BLaER1 treated with 17β-estradiol and CSF1 and Interleukin-3, amounts not matched to agents 10 nM and 100 nM (cell line): ENCODE measurements at regions not wholly inside any gene's neighbourhood (a gene's known extent, or its start where the extent isn't known, plus 50 kb on each side); places are given as distances from the start of the nearest gene placed in this dataset.

Source experiments
- H3K27ac ChIP-seq, 11 experiments: shearing (Covaris generic); formaldehyde crosslinking; 2 replicates each; pipeline ENCODE4 v1.8.1; 2022
- H3K27me3 ChIP-seq, 11 experiments: shearing (Covaris generic); formaldehyde crosslinking; 2 replicates each; pipeline ENCODE4 v1.8.1; 2022
- H3K36me3 ChIP-seq, 11 experiments: shearing (Covaris generic); formaldehyde crosslinking; 2 replicates each; pipeline ENCODE4 v1.8.1; 2022
- H3K4me1 ChIP-seq, 10 experiments: shearing (Covaris generic); formaldehyde crosslinking; 2 replicates each; pipeline ENCODE4 v1.8.1; 2022
- H3K4me2 ChIP-seq, 11 experiments: shearing (Covaris generic); formaldehyde crosslinking; 2 replicates each; pipeline ENCODE4 v1.8.1; 2022
- H3K4me3 ChIP-seq, 10 experiments: shearing (Covaris generic); formaldehyde crosslinking; 2 replicates each; pipeline ENCODE4 v1.8.1; 2022
- H3K9ac ChIP-seq, 11 experiments: shearing (Covaris generic); formaldehyde crosslinking; 2 replicates each; pipeline ENCODE4 v1.8.1; 2022
- H3K9me3 ChIP-seq, 11 experiments: shearing (Covaris generic); formaldehyde crosslinking; replicated peaks in 1 of 11; 2 replicates each; pipeline ENCODE4 v1.8.1; 2022
- H4K20me1 ChIP-seq, 11 experiments: shearing (Covaris generic); formaldehyde crosslinking; 2 replicates each; pipeline ENCODE4 v1.8.1; 2022
- Cebpa-rat ChIP-seq, 11 experiments: shearing (Covaris generic); IDR thresholded peaks; 2 replicates each; pipeline ENCODE4 v1.8.1; 2022

GRCh38 chr5:117424559-117424958 lies 849.9 kb upstream of the SEMA6A start:
- Histone ChIP-seq H3K27me3 (no peaks in the 10 kb centered on the region), H3K4me3 (no peak overlapping the region), H3K9me3 (no peaks in the 10 kb centered on the region), H3K27ac (no peak overlapping the region), H3K9ac (no peak overlapping the region), H3K4me1 (no peaks in the 10 kb centered on the region), H3K36me3 (no peaks in the 10 kb centered on the region), H4K20me1 (no peaks in the 10 kb centered on the region), H3K4me2 (no peak overlapping the region)
- no peak for TF ChIP-seq Cebpa-rat (IDR thresholded peaks at IDR 0.05)

- no peaks in the 10 kb centered on the region for H4K20me1 ChIP-seq
- H3K4me2 ChIP-seq = no peak overlapping the region
- H3K27ac ChIP-seq = no peak overlapping the region
- no peak overlapping the region for H3K9ac ChIP-seq
- H3K9me3 ChIP-seq = no peaks in the 10 kb centered on the region
- no peak for TF ChIP-seq Cebpa-rat (IDR thresholded peaks at IDR 0.05)
- H3K36me3 ChIP-seq = no peaks in the 10 kb centered on the region
- H3K27me3 ChIP-seq = no peaks in the 10 kb centered on the region
- H3K4me1 ChIP-seq = no peaks in the 10 kb centered on the region
- no peak overlapping the region for H3K4me3 ChIP-seq
These were observed 842.9 kb upstream of the SEMA6A start for GRCh38 chr5:117417501-117417900.

- H3K4me1 ChIP-seq = no peaks in the 10 kb centered on the region
- H3K27me3 ChIP-seq = no peaks in the 10 kb centered on the region
- no peaks in the 10 kb centered on the region for H4K20me1 ChIP-seq
- H3K4me2 ChIP-seq = no peak overlapping the region
- no peak for TF ChIP-seq Cebpa-rat (IDR thresholded peaks at IDR 0.05)
- H3K36me3 ChIP-seq = no peaks in the 10 kb centered on the region
- H3K27ac ChIP-seq = no peak overlapping the region
- H3K9me3 ChIP-seq = no peaks in the 10 kb centered on the region
- H3K4me3 ChIP-seq = no peak overlapping the region
- H3K9ac ChIP-seq = no peak overlapping the region
These were observed 840.3 kb upstream of the SEMA6A start for GRCh38 chr5:117414926-117415325.

DNA sequence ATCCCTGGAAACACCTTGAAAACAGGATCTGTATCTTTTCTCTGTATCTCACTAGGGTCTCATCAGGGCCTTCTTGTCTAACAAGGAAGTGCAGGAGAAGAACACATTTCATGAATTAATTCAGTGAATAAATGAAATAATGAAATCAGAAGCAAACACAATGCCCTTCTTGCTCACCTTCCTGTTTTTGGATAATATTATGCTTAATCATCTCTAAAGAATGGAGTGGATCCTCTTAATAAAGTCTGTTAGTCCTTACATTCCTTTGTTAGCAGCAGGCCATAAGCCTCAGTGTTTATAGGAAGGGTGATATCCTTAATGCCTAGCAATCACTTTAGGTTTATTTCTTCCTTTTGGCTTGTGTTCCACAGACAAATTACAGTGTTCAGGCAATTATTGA lies 837.1 kb upstream of the SEMA6A start:
- H3K9me3 ChIP-seq = peaks cover 0 to 4% (median 0%) of the 10 kb centered on the region in 11 experiments; a peak in 2 of 22 replicates
- TF ChIP-seq Cebpa-rat (IDR thresholded peaks at IDR 0.05) = no peak

DNA sequence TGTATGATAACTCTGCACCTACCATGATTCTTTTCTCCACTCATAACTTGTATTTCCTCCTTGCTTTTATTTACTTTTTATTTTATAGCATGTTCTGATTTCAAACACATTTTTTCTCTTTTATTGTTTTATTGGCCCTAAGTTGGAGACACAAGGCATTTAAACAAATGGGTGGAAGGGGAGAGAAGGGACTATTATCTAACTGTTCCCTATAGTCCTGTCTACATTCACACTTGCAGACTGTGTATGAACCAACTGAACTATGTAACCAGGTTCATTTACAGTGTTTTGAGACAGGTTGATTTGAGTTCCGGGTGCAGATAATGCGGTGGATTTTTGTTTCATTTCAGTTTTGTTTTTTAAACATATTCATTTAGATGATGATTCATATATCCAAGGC lies 830.6 kb upstream of the SEMA6A start:
- H4K20me1 ChIP-seq = no peaks in the 10 kb centered on the region
- H3K4me2 ChIP-seq = no peak overlapping the region
- no peak overlapping the region for H3K27ac ChIP-seq
- no peak for TF ChIP-seq Cebpa-rat (IDR thresholded peaks at IDR 0.05)
- peaks cover 0 to 3% (median 0%) of the 10 kb centered on the region in 10 experiments; a peak in 1 of 20 replicates for H3K4me1 ChIP-seq
- no peak overlapping the region for H3K9ac ChIP-seq
- H3K9me3 ChIP-seq = peaks cover 0 to 4% (median 0%) of the 10 kb centered on the region in 11 experiments; a peak in 2 of 22 replicates
- H3K4me3 ChIP-seq = no peak overlapping the region
- H3K27me3 ChIP-seq = no peaks in the 10 kb centered on the region
- no peaks in the 10 kb centered on the region for H3K36me3 ChIP-seq

More for the DNA sequence above, 837.1 kb upstream of the SEMA6A start:
- Histone ChIP-seq H3K27ac (no peak overlapping the region), H3K4me1 (peaks cover 0 to 3% (median 0%) of the 10 kb centered on the region in 10 experiments; a peak in 1 of 20 replicates), H4K20me1 (no peaks in the 10 kb centered on the region), H3K4me3 (no peak overlapping the region), H3K27me3 (no peaks in the 10 kb centered on the region), H3K36me3 (no peaks in the 10 kb centered on the region), H3K4me2 (no peak overlapping the region), H3K9ac (no peak overlapping the region)

DNA sequence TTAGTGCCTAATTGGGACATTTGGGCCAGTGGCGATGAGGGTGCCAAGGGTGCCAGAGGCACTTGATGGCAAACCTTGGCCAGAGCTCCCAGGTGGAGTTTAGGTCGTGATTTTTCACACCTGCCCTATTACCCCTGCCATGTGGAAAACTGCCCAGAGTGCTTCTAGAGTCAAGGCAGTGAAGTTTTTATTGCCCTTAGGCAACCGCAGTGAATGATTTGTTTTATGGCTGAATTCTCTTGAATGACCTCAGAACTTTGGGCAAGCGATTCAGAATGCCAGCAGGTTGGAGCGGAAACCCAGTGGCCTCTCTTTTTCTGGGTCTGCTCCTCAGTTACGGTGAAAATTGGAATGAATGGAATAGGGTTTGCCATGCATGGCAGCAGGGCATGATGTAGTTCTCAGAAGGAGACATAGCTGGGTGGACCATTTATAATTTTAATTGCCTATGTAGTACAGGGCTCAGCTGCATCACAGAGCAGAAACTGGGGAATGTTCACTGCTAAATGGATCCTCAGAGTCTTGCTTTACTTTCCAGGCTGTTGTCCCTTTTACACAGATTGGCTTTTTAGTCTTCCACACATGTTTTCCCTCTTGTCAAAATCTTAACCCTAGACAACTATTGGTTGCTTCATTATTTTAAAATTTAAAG lies 820.0 kb upstream of the SEMA6A start:
- Histone ChIP-seq H3K36me3 (no peaks in the 10 kb centered on the region), H3K4me2 (no peak overlapping the region), H3K9me3 (no peaks in the 10 kb centered on the region), H3K4me3 (no peak overlapping the region), H3K9ac (no peak overlapping the region), H4K20me1 (no peaks in the 10 kb centered on the region), H3K27me3 (no peaks in the 10 kb centered on the region), H3K27ac (no peak overlapping the region), H3K4me1 (no peaks in the 10 kb centered on the region)
- TF ChIP-seq Cebpa-rat (IDR thresholded peaks at IDR 0.05) = no peak

GRCh38 chr5:117393125-117393524 lies 818.5 kb upstream of the SEMA6A start:
- no peak for TF ChIP-seq Cebpa-rat (IDR thresholded peaks at IDR 0.05)
- H4K20me1 ChIP-seq = no peaks in the 10 kb centered on the region
- no peaks in the 10 kb centered on the region for H3K36me3 ChIP-seq
- H3K4me3 ChIP-seq = no peak overlapping the region
- no peaks in the 10 kb centered on the region for H3K27me3 ChIP-seq
- H3K9me3 ChIP-seq = no peaks in the 10 kb centered on the region
- no peak overlapping the region for H3K27ac ChIP-seq
- H3K4me1 ChIP-seq = no peaks in the 10 kb centered on the region
- no peak overlapping the region for H3K4me2 ChIP-seq
- H3K9ac ChIP-seq = no peak overlapping the region

DNA sequence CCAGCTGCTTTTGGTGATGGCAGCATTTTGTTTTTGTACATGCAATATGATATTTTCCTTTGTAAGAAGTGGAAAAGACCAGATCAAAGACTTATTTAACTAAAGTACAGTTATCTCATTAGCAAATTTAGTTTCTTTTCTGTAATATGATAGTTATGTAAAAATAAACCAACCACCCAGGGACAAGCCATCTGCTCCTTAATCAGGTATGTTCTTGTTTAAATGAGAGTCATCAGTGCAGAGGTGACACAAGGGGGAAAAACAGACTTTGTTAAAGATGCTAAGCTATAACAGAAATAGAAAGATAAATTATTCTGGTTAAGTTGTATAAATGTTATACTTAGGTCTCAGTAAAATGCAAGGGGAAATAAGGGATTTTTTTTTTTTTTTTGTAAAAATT lies 805.7 kb upstream of the SEMA6A start:
- H3K4me1 ChIP-seq = no peaks in the 10 kb centered on the region
- TF ChIP-seq Cebpa-rat (IDR thresholded peaks at IDR 0.05) = no peak
- no peak overlapping the region for H3K4me2 ChIP-seq
- no peaks in the 10 kb centered on the region for H3K36me3 ChIP-seq
- H3K9me3 ChIP-seq = no peaks in the 10 kb centered on the region
- H4K20me1 ChIP-seq = no peaks in the 10 kb centered on the region
- no peak overlapping the region for H3K9ac ChIP-seq
- no peaks in the 10 kb centered on the region for H3K27me3 ChIP-seq
- H3K4me3 ChIP-seq = no peak overlapping the region
- no peak overlapping the region for H3K27ac ChIP-seq

GRCh38 chr5:117379521-117379920 lies 804.9 kb upstream of the SEMA6A start:
- Histone ChIP-seq H3K9me3 (no peaks in the 10 kb centered on the region), H3K27me3 (no peaks in the 10 kb centered on the region), H3K4me1 (no peaks in the 10 kb centered on the region), H3K4me3 (no peak overlapping the region), H3K27ac (no peak overlapping the region), H4K20me1 (no peaks in the 10 kb centered on the region), H3K4me2 (no peak overlapping the region), H3K36me3 (no peaks in the 10 kb centered on the region), H3K9ac (no peak overlapping the region)
- no peak for TF ChIP-seq Cebpa-rat (IDR thresholded peaks at IDR 0.05)

- Histone ChIP-seq H3K27me3 (no peaks in the 10 kb centered on the region), H3K9me3 (no peaks in the 10 kb centered on the region), H3K4me2 (no peak overlapping the region), H3K36me3 (no peaks in the 10 kb centered on the region), H4K20me1 (no peaks in the 10 kb centered on the region), H3K4me1 (no peaks in the 10 kb centered on the region), H3K9ac (no peak overlapping the region), H3K27ac (no peak overlapping the region), H3K4me3 (no peak overlapping the region)
- no peak for TF ChIP-seq Cebpa-rat (IDR thresholded peaks at IDR 0.05)
These were observed 802.1 kb upstream of the SEMA6A start for GRCh38 chr5:117376748-117377147.
